ENCODE measurements at regions not wholly inside any gene's neighbourhood (a gene's known extent, or its start where the extent isn't known, plus 50 kb on each side); places are given as distances from the start of the nearest gene placed in this dataset.

DNA sequence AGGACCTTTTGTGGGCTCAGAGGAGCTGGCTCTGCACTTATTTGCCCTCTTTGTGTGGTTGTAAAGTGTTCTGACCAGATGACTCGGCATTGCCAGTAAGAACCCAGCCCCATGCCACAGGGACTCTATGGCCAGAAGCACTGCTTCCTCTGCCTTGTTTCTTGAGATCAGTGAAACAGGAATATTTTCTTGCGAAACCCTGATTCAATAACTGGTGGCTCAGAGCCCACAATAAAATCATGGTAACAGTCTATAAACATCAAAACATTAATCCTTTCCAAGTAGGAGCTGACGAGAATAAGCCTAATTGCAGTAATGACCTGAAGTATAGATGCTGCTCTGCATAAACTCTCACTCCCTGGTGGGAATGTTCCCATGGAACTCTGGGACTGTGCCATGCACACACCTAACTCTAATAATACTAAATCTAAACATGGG, 344.3 kb downstream of the ZNF608 start:
- H3K9me3 ChIP-seq (ENCODE audit: control insufficient read depth, low read depth, low read length), result no peaks in the 10 kb centered on the region
- no peak overlapping the region for H2AK5ac ChIP-seq (ENCODE audit: insufficient read length, low read length)
- no peak for DNase-seq
- peak overlapping the region in 1 of 3 experiments; percentile 72; a peak in 2 of 7 replicates for H3K27ac Mint-ChIP-seq
- peak overlapping the region; percentile 75 for H2BK20ac ChIP-seq (ENCODE audit: low read depth, low read length, poor library complexity, severe bottlenecking)
- no peaks in the 10 kb centered on the region; the same call in 1 of the 2 replicates for H3K27me3 Mint-ChIP-seq (ENCODE audit: low read depth)
- no peak overlapping the region for H2BK120ac ChIP-seq (ENCODE audit: low read depth, low read length, poor library complexity, severe bottlenecking)
- no peak overlapping the region for H3K23ac ChIP-seq (ENCODE audit: insufficient read length, low read depth, low read length)
- H3K18ac ChIP-seq (ENCODE audit: insufficient read length, low read depth, low read length), result no peak overlapping the region
- H4K20me1 ChIP-seq (ENCODE audit: control insufficient read depth, insufficient read depth, insufficient read length), result no peaks in the 10 kb centered on the region
- H2BK5ac ChIP-seq (ENCODE audit: insufficient read length, low read length), result no peak overlapping the region
- H3K14ac ChIP-seq (ENCODE audit: insufficient read depth, low read length), result no peak overlapping the region
- no peak overlapping the region for H4K5ac ChIP-seq (ENCODE audit: insufficient read length, low read depth, low read length)
- H2BK12ac ChIP-seq (ENCODE audit: insufficient read length, low read depth, low read length), result no peak overlapping the region
- no peaks in the 10 kb centered on the region for H3K27me3 ChIP-seq (ENCODE audit: insufficient read depth, low read length)
- H3K9me3 Mint-ChIP-seq, result no peaks in the 10 kb centered on the region
- no peaks in the 10 kb centered on the region for H3K23me2 ChIP-seq (ENCODE audit: insufficient read length, low read depth, low read length, poor library complexity, severe bottlenecking)
- peaks cover 11 to 13% of the 10 kb centered on the region in 2 experiments for H3K4me1 Mint-ChIP-seq
- H3T11ph ChIP-seq (ENCODE audit: low read length), result no peak overlapping the region
- no peak overlapping the region for H3K27ac ChIP-seq (ENCODE audit: insufficient read length, low read depth, low read length)
- no peak overlapping the region for H3K56ac ChIP-seq (ENCODE audit: insufficient read length, low read depth, low read length)
- no peak overlapping the region for H3K9ac ChIP-seq (ENCODE audit: extremely low read depth, insufficient read length, low read length)
- H3K79me1 ChIP-seq (ENCODE audit: insufficient read depth, low read depth, low read length, poor library complexity, severe bottlenecking), result no peaks in the 10 kb centered on the region
- WGBS (ENCODE audit: extremely low coverage, insufficient read length, low lambda C conversion rate), result no CpG with 5 or more reads among the region's 3 CpGs
- H3K4me2 ChIP-seq (ENCODE audit: insufficient read depth, insufficient read length, low read length), result no peak overlapping the region
- peak overlapping the region; percentile 36 for H2AFZ ChIP-seq (ENCODE audit: low read length)
- no peaks in the 10 kb centered on the region for H3K36me3 Mint-ChIP-seq (ENCODE audit: insufficient read depth in 1 of 3, low read depth in 3 of 3)
- H4K8ac ChIP-seq (replicated peaks; ENCODE audit: insufficient read length, low read depth, low read length), result no peak overlapping the region
- no peak overlapping the region for H4K91ac ChIP-seq (ENCODE audit: insufficient read length, low read depth, low read length)
- no peak overlapping the region for H3K4me3 Mint-ChIP-seq
- H3K4ac ChIP-seq (ENCODE audit: low read depth, low read length), result no peak overlapping the region
- no peaks in the 10 kb centered on the region; the same call in 1 of the 2 replicates for H3K4me1 ChIP-seq (ENCODE audit: insufficient read depth, low read length)
- no peaks in the 10 kb centered on the region for H3K79me2 ChIP-seq (ENCODE audit: insufficient read depth, low read length)
- no peak overlapping the region; the same call in 1 of the 2 replicates for H2BK15ac ChIP-seq (ENCODE audit: low read depth, low read length)
- TF ChIP-seq, protein P1, sequence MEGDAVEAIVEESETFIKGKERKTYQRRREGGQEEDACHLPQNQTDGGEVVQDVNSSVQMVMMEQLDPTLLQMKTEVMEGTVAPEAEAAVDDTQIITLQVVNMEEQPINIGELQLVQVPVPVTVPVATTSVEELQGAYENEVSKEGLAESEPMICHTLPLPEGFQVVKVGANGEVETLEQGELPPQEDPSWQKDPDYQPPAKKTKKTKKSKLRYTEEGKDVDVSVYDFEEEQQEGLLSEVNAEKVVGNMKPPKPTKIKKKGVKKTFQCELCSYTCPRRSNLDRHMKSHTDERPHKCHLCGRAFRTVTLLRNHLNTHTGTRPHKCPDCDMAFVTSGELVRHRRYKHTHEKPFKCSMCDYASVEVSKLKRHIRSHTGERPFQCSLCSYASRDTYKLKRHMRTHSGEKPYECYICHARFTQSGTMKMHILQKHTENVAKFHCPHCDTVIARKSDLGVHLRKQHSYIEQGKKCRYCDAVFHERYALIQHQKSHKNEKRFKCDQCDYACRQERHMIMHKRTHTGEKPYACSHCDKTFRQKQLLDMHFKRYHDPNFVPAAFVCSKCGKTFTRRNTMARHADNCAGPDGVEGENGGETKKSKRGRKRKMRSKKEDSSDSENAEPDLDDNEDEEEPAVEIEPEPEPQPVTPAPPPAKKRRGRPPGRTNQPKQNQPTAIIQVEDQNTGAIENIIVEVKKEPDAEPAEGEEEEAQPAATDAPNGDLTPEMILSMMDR (conservative IDR thresholded peaks at IDR 0.05), result no peak
